OCI-LY1 (cell line): ENCODE measurements at regions not wholly inside any gene's neighbourhood (a gene's known extent, or its start where the extent isn't known, plus 50 kb on each side); places are given as distances from the start of the nearest gene placed in this dataset.

Experiments
- H2AFZ ChIP-seq: fragments of 200-600 bp; sonication (generic), shearing (Covaris generic); 2 replicates; pipeline ENCODE4 v1.6.0; 2014; ENCODE audit warnings: antibody characterized with exemption, mild to moderate bottlenecking, low read length
- H3F3A ChIP-seq: fragments of 200-600 bp; sonication (generic), shearing (Covaris generic); 2 replicates; pipeline ENCODE4 v1.6.0; 2014; ENCODE audit warnings: mild to moderate bottlenecking, antibody characterized with exemption, low read length, moderate library complexity; ENCODE audit not compliant: insufficient read depth
- H3K27ac ChIP-seq: fragments of 200-600 bp; sonication (generic); 2 replicates; pipeline ENCODE4 v1.5.1; 2014; ENCODE audit warnings: low read length, mixed run types, mild to moderate bottlenecking, low read depth; ENCODE audit not compliant: poor library complexity, severe bottlenecking
- H3K27me3 ChIP-seq: fragments of 200-600 bp; sonication (generic); 2 replicates; pipeline ENCODE4 v1.6.0; 2014; ENCODE audit warnings: antibody characterized with exemption, mild to moderate bottlenecking, low read length, moderate library complexity; ENCODE audit not compliant: insufficient read depth
- H3K36me3 ChIP-seq: fragments of 200-600 bp; sonication (generic); 2 replicates; pipeline ENCODE4 v1.6.1; 2014; ENCODE audit warnings: mild to moderate bottlenecking, antibody characterized with exemption, low read length, moderate library complexity, mixed read lengths; ENCODE audit not compliant: insufficient read depth
- H3K4me1 ChIP-seq: fragments of 200-600 bp; sonication (generic); 2 replicates; pipeline ENCODE4 v1.5.1; 2014; ENCODE audit warnings: mild to moderate bottlenecking, low read length, moderate library complexity; ENCODE audit not compliant: insufficient read depth, severe bottlenecking
- H3K4me2 ChIP-seq: fragments of 200-600 bp; sonication (generic), shearing (Covaris generic); 2 replicates; pipeline ENCODE4 v1.6.1; 2014; ENCODE audit warnings: low read length
- H3K4me3 ChIP-seq: fragments of 200-600 bp; sonication (generic); 2 replicates; pipeline ENCODE4 v1.5.1; 2014; ENCODE audit warnings: low read length, low read depth, mild to moderate bottlenecking, mixed read lengths; ENCODE audit not compliant: poor library complexity, severe bottlenecking
- H3K79me2 ChIP-seq: fragments of 200-600 bp; shearing (Covaris generic); 2 replicates; pipeline ENCODE4 v1.6.1; 2016; ENCODE audit warnings: mixed run types, low read length, mixed read lengths; ENCODE audit not compliant: insufficient read depth
- H3K9ac ChIP-seq: fragments of 200-600 bp; sonication (generic), shearing (Covaris generic); 2 replicates; pipeline ENCODE4 v1.6.1; 2014; ENCODE audit warnings: mild to moderate bottlenecking, low read length, mixed read lengths
- H3K9me2 ChIP-seq: fragments of 200-600 bp; sonication (generic), shearing (Covaris generic); 2 replicates; pipeline ENCODE4 v1.6.1; 2014; ENCODE audit warnings: low read depth, mild to moderate bottlenecking, low read length, mixed read lengths
- H3K9me3 ChIP-seq: fragments of 200-600 bp; shearing (Covaris generic); 2 replicates; pipeline ENCODE4 v1.6.1; 2014; ENCODE audit warnings: low read length, mixed read lengths
- H4K20me1 ChIP-seq: fragments of 200-600 bp; sonication (generic), shearing (Covaris generic); 2 replicates; pipeline ENCODE4 v1.6.0; 2016; ENCODE audit warnings: mild to moderate bottlenecking, low read length; ENCODE audit not compliant: insufficient read depth
- EZH2 ChIP-seq: fragments of 200-600 bp; sonication (generic), shearing (Covaris generic); IDR thresholded peaks from 2 replicates; pipeline ENCODE4 v1.8.0; 2017; ENCODE audit warnings: borderline replicate concordance, mixed run types, mild to moderate bottlenecking, antibody characterized with exemption, low read length, moderate library complexity, mixed read lengths
- TF ChIP-seq, protein P1 (sequence below): fragments of 200-600 bp; sonication (generic), shearing (Covaris generic); IDR thresholded peaks from 2 replicates; pipeline ENCODE4 v1.5.1; 2017; ENCODE audit warnings: mild to moderate bottlenecking, antibody characterized with exemption, low read length, moderate library complexity, mixed read lengths

DNA sequence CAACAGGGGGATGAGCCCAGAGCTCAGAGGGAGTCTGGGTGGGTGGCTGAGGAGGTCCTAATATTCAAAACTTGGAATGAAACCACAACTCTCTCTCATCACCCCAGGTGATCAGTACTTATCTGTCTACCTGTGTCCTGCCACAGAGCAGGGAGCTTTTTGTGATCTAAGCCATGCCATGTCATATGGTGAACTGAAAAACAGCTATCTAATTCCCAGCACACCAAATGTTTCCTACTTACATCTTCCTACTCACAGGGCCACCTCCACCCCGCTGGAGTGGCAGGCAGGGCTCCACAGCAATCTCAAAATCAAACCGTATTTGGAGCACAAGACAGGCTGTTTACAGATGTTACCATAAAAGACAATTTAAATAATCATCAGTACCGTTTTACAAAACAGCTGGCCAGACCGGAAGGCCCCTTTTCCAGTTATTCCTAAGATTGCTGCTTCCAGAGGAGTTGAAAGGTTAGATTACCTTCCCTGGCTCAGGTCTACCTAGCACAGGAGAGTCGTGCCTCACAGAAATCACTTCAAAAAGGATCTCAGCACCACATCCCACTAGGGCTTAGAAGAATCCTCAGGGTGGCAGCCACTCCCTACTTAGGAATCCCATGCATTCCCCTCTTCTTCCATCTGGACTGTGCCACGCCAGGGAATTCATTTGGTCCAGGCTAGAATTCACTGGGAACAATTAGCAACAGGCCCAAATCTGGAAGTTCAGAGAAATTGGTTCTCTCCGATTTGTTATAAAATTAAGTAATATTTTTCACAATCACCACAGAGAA lies 226.6 kb upstream of the IL12A start:
- no peak overlapping the region for H3K4me2 ChIP-seq
- H3K9me2 ChIP-seq = no peaks in the 10 kb centered on the region
- H2AFZ ChIP-seq = no peak overlapping the region
- H3K4me3 ChIP-seq = no peak overlapping the region
- H3K36me3 ChIP-seq = no peaks in the 10 kb centered on the region
- no peaks in the 10 kb centered on the region for H3F3A ChIP-seq
- H3K4me1 ChIP-seq = peaks cover 20% of the 10 kb centered on the region
- no peaks in the 10 kb centered on the region for H3K9me3 ChIP-seq
- H3K27me3 ChIP-seq = no peaks in the 10 kb centered on the region; the same call in 1 of the 2 replicates
- H4K20me1 ChIP-seq = no peaks in the 10 kb centered on the region
- H3K27ac ChIP-seq = no peak overlapping the region
- H3K9ac ChIP-seq = no peak overlapping the region
- H3K79me2 ChIP-seq = no peaks in the 10 kb centered on the region
- TF ChIP-seq EZH2 = no peak
- TF ChIP-seq, protein P1, sequence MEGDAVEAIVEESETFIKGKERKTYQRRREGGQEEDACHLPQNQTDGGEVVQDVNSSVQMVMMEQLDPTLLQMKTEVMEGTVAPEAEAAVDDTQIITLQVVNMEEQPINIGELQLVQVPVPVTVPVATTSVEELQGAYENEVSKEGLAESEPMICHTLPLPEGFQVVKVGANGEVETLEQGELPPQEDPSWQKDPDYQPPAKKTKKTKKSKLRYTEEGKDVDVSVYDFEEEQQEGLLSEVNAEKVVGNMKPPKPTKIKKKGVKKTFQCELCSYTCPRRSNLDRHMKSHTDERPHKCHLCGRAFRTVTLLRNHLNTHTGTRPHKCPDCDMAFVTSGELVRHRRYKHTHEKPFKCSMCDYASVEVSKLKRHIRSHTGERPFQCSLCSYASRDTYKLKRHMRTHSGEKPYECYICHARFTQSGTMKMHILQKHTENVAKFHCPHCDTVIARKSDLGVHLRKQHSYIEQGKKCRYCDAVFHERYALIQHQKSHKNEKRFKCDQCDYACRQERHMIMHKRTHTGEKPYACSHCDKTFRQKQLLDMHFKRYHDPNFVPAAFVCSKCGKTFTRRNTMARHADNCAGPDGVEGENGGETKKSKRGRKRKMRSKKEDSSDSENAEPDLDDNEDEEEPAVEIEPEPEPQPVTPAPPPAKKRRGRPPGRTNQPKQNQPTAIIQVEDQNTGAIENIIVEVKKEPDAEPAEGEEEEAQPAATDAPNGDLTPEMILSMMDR = no peak

DNA sequence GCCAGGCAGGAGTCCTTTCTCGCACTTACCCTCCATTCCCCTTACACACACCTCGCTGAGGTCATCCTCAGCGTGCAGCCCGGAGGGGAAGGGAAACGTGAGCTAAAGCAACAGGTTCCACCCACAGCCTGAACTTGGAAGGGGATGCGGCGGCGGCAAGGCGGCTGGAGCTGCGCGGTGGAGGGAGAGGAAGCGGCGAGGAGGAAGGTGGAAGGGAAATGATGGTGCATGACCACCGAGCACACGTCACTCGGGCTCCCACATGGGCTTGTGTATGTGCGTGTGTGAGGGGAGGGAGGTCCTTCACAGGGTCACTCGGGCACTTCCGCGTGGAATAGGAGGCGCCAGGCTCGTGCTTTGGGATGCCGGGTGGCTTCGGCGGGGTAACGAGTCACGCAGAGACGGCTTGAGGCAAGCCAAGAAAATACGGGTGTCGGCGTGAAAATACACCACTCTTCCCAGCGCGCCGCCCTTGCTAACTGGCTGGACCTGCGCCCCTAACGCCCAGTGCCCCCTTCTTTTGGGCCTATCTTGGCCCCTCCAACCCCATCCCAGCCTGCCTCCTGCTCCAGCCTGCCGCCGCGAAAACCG lies 225.5 kb upstream of the IL12A start:
- no peak overlapping the region for H3K27ac ChIP-seq
- peak overlapping the region; percentile 95 for H3K4me2 ChIP-seq
- H3K79me2 ChIP-seq = no peaks in the 10 kb centered on the region
- TF ChIP-seq, protein P1 = peak; percentile 17; the same call in 1 of the 2 replicates
- no peak for TF ChIP-seq EZH2
- no peaks in the 10 kb centered on the region for H4K20me1 ChIP-seq
- peak overlapping the region; percentile 70 for H3K4me3 ChIP-seq
- no peaks in the 10 kb centered on the region for H3F3A ChIP-seq
- H3K4me1 ChIP-seq = peaks cover 20% of the 10 kb centered on the region
- H3K9me3 ChIP-seq = no peaks in the 10 kb centered on the region
- no peaks in the 10 kb centered on the region for H3K36me3 ChIP-seq
- H3K9ac ChIP-seq = peak overlapping the region; percentile 64
- no peaks in the 10 kb centered on the region for H3K9me2 ChIP-seq
- no peaks in the 10 kb centered on the region; the same call in 1 of the 2 replicates for H3K27me3 ChIP-seq
- peak overlapping the region; percentile 24; the same call in 1 of the 2 replicates for H2AFZ ChIP-seq

DNA sequence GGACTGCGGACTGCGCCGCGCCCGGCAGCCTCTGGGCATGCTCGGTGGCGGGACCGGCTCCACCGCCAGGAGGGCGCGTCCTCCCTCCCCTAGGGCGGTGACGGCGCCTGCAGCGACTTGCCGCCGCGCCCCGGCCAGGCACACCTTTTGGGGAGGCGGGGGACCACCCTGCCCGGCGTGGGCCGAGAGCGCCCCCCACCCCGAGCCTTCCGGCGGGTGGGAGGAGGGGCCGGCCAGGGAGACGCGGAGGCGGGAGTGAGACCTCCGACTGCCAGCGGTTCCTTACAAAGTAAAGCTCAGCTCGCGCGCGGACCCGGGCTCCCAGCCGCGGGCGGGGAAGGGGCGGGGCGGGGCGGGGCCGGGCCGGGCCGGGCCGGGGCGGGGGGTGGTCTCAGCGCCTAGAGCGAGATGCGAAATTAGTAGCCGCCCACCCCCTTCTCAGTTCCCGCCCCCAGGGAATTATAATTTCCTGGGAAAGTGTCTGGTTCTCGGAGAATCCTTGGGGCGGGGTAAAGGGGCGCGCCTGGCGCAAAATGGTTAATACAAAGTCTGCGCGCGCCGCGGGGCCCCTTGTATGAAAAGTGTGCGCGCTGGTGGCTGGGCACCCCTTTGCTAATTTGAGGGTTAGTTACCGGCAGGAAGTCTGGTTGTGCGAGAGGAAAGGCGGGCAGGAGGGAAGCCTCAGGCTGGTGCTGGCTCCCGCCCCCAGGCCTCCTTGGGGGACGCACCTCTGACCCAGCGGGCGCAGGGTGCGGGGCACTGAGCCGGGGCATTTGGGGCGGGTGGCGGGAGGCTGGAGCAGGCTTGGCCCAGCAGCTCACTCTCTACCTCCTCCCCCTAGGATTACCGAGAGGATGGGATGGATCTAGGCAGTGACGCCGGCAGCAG lies 224.8 kb upstream of the IL12A start:
- H3K9ac ChIP-seq = peak overlapping the region; percentile 64
- H4K20me1 ChIP-seq = no peaks in the 10 kb centered on the region
- H3K79me2 ChIP-seq = no peaks in the 10 kb centered on the region
- no peaks in the 10 kb centered on the region for H3K9me2 ChIP-seq
- no peaks in the 10 kb centered on the region for H3K9me3 ChIP-seq
- no peaks in the 10 kb centered on the region for H3F3A ChIP-seq
- H2AFZ ChIP-seq = peak overlapping the region; percentile 24; the same call in 1 of the 2 replicates
- H3K27me3 ChIP-seq = no peaks in the 10 kb centered on the region; the same call in 1 of the 2 replicates
- H3K4me1 ChIP-seq = peaks cover 20% of the 10 kb centered on the region
- H3K36me3 ChIP-seq = no peaks in the 10 kb centered on the region
- peak overlapping the region; percentile 95 for H3K4me2 ChIP-seq
- TF ChIP-seq, protein P1 = no peak
- no peak for TF ChIP-seq EZH2
- H3K27ac ChIP-seq = no peak overlapping the region
- peak overlapping the region; percentile 70 for H3K4me3 ChIP-seq
